ENCODE measurements at regions not wholly inside any gene's neighbourhood (a gene's known extent, or its start where the extent isn't known, plus 50 kb on each side); places are given as distances from the start of the nearest gene placed in this dataset.

GRCh38 chr17:72344613-72345012 lies 223.8 kb downstream of the SOX9 start:
- no peak for DNase-seq

- no peak for DNase-seq
These were observed 224.3 kb downstream of the SOX9 start for GRCh38 chr17:72345088-72345487.

- DNase-seq, result no peak
These were observed 224.7 kb downstream of the SOX9 start for GRCh38 chr17:72345536-72345935.

- no peak for DNase-seq
These were observed 225.5 kb downstream of the SOX9 start for GRCh38 chr17:72346306-72346705.

DNA sequence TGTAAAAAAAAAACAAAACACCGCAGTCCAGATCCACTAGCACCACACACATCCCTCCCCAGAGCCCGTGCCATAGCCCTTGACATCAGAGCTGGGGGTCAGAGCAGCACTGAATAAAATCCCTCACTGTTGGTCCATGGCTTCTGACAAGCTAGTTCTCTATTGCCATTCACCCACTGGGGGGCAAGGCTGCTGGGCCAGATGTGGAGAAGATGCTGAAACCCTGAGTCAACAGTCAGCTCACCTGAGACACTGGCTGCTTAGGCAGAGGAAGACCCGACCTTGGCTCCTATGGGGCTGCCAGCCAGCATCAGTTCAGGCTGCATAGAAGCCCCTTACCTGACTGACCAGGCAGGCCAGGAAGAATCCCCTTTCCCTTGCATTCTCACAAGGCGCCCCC lies 228.2 kb downstream of the SOX9 start:
- no peak for DNase-seq

GRCh38 chr17:72349491-72349995 lies 228.7 kb downstream of the SOX9 start:
- no peak for DNase-seq

DNA sequence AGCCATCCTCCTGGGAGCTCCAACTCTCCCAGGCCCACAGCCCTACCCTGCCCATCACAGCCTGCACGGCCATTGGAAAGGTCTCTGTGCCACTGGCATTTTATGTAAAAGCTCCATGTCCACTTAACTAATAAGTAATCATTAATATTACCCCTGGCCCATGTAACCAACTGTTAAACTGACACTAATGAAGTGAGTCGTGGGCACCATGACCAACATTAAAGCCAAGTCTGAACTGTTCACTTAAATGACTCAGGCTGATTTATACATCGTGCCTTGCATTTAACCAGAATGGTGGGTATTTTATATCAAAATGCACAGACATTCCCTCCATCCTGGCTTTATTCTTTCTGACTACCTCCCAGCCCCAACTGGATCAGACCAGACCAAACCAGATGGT lies 229.3 kb downstream of the SOX9 start:
- DNase-seq, result no peak

DNA sequence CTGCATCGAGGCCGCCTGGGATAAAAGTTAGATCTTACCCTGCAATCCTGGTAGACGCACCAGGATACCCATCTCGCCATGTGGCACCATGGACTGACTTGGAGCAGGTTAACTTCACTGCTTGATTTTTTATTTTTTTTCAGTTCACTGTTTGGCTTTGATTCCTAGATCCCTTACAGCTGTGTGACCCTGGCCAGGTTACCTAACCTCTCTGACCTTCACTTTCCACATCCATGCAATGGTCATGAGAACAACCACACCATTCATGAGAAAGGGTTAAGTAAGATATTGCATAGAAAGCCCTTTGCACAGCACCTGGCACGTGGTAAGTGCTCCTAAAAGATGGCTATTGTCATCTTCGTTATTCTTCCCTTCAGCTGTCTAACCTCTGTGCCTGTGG lies 230.5 kb downstream of the SOX9 start:
- no peak for DNase-seq

GRCh38 chr17:72351884-72352346 lies 231.1 kb downstream of the SOX9 start:
- DNase-seq, result no peak

DNA sequence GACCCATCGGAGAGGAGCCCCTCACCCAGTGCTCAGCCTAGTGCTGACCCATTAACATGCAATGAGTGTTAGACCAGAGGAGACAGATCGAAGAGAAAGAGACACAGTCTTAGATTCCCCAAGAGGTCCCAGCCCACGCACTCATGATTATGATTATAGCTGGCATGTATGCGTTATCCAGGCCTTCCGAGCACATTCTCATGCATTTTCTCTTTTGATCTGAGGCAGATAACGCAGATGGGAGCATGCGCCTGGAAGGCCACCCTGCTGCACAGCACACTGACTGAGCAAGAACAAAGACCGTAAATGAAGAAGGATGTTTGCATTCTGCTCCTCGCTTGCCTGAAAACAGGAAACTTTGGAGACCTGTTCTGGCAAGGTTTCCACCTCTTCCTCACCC lies 232.7 kb downstream of the SOX9 start:
- DNase-seq, result no peak

DNA sequence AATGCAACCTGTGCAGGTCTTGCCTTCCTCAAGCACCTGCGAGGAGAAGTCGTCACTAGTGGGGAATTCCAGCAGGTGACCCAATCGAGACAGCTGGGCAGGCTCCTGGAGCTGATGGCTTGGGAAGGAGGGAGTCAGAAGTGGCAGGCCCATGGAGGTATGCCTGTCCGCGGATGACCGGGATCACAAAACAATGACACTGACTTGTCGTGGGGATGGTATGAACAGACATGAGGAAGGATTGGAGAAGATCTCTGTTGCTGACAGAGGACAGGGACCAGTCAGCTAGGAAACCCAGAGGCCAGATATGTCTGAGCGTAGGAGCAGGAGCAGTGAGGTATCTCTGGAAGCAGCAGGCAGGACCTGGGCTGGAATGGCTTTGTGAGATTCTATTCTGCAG lies 233.3 kb downstream of the SOX9 start:
- DNase-seq, result no peak

DNA sequence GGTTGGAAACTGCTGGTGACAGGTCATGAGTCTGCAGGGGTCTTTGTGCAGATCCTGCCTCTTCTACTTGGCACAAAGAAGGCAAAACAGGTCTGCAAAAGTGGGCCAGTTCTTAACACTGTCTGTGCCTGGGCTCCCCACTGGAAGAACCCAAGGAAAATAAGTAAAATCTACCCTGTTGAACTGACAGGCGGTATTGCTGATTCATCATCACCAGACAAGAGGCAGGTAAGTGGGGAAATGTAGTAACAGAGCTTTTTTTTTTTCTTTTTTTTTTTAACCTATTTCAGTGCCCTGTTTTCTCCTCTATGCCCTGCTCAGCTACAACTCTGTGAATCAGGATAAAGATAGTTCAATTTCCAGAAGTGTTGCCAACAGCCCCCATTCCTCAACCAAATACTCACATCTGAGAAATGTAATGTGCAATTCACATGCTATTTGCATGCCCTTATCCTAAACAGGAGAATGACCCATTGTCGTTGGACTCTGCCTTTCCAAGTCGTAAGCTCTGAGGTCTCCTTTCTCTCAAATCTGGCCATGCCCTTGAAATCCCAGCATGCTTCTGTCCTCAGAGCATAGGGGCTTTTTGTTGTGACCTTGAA lies 237.0 kb downstream of the SOX9 start:
- no peak for DNase-seq

- DNase-seq, result no peak
These were observed 237.6 kb downstream of the SOX9 start for GRCh38 chr17:72358465-72358864.

DNA sequence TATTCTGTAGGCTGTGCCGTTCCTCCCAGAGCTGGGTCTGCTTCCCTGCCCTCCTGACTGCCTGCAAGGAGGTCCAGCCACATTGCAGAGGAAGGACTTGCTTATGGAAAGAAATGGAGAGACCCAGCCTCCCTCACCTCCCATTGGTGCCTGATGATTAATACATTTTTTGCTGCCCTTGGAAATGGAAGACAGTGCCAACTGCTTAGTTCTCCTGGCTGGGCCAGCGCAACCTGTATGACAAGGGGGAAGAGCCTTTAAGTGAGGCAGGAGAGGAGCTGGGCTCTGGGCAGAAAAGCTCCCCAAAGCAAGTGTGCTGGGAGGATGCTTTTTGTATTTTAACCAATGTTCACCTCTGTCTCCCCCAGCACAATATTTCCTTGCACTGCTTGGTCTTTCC lies 238.5 kb downstream of the SOX9 start:
- DNase-seq, result no peak

GRCh38 chr17:72359811-72360210 lies 239.0 kb downstream of the SOX9 start:
- no peak for DNase-seq

DNA sequence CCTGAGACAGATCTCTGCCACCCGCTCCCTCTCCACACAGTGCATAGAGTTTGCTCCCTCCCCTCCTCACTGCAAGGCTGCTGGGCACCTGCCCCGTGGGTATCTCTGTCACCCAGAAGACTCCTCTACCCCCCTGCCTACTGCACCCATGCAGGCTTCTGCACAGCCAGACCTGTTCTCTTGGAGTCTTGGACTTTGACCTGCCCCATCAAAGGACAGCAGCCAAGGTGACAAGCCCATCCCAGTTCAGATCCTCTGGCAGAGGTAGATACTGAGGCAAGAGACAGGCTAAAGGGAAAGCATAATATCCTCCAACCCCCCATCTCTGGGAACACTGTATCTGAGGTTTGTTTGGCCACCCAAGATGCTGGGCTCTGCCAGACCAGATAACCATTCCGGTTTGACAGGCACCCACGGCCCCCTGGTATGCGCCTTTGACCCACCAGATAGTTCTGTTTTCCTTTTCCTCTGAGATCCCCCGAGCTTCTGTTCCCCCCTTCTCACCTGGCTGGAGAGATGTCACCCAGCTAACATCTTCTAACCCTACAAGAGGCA lies 239.6 kb downstream of the SOX9 start:
- no peak for DNase-seq

- no peak for DNase-seq
These were observed 241.1 kb downstream of the SOX9 start for GRCh38 chr17:72361892-72362291.

- DNase-seq, result no peak
These were observed 241.7 kb downstream of the SOX9 start for GRCh38 chr17:72362376-72363088.

GRCh38 chr17:72363089-72363610 lies 242.3 kb downstream of the SOX9 start:
- no peak for DNase-seq

GRCh38 chr17:72365857-72366414 lies 245.1 kb downstream of the SOX9 start:
- no peak for DNase-seq

DNA sequence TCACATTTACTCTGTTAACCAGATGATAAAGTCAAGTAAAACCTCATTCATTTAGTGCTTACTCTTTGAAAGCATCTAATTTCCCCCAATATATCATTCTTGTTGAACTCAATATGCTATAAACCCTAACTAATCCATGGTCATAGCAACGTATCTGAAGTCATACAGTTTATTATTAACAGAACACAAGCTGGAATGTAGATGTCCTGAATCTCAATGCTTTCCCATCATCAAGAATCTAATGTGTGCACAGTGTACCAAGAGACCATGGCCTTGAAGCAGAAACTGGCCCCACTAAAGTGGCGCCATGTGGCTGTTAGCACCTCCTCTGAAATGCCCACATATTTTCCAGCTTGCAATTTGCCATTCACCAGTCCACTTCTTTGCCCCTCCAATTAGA lies 245.8 kb downstream of the SOX9 start:
- no peak for DNase-seq

GRCh38 chr17:72368191-72368590 lies 247.4 kb downstream of the SOX9 start:
- no peak for DNase-seq

GRCh38 chr17:72369366-72369765 lies 248.5 kb downstream of the SOX9 start:
- DNase-seq, result no peak

DNA sequence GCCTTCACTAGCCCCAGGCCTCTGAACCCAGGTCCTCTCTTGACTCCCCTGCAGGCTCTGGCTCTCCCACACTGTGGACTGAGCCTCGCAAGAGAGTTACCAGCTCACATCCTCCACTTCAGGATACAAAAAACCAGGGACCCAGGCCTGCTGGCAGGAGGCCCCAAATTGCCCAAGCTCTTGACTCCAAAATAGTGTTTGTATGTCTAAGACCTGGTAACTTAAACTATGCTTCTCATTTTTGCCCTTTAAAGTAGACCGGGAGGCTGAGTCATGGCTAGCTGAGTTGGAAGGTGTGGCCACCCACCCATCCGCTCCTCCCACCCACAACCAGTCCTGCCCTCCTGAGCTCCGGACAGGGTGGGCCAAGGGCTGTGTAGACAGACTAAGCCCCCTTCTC lies 250.0 kb downstream of the SOX9 start:
- no peak for DNase-seq
